ENCODE measurements at regions not wholly inside any gene's neighbourhood (a gene's known extent, or its start where the extent isn't known, plus 50 kb on each side); places are given as distances from the start of the nearest gene placed in this dataset.
"Not testable (repeated sequence)": the region's sequence is repeated elsewhere in the genome, so short reads cannot be mapped to it uniquely, and the experiment has no call there.

DNA sequence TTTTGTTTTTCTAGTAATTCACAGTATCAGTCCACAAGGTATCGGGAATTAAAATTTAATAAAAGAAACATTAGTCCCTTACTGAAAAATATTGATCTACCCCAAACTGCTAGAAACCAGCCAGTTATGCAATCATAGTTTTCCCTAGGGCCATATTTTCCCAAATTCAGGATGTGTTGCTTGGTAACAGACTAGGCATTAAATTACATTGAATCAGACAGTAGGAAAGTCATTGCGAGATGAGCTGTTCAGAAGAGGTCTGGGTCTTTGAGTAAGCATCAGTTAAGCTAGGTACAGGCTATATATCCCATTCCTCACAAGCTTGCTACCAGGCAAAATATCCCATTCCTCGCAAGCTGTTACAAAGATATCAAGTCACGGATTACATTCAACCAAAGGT is 123.0 kb upstream of the CCDC150 start:
- Histone ChIP-seq H3K27ac (ENCODE audit: low read depth in 2 of 2, low read length in 2 of 2) (no peak overlapping the region), H3K36me3 (ENCODE audit: control insufficient read depth in 2 of 3, insufficient read depth in 3 of 3, low read length in 3 of 3) (no peaks in the 10 kb centered on the region), H3K4me3 (ENCODE audit: low read length in 3 of 3) (no peak overlapping the region), H3K9ac (ENCODE audit: low read length in 3 of 3) (no peak overlapping the region), H3K27me3 (ENCODE audit: control insufficient read depth, insufficient read depth, low read length) (no peaks in the 10 kb centered on the region), H3K4me1 (ENCODE audit: control insufficient read depth in 2 of 3, insufficient read depth in 2 of 3, low read depth in 1 of 3, low read length in 3 of 3) (no peaks in the 10 kb centered on the region), H3K9me3 (ENCODE audit: control insufficient read depth in 2 of 3, insufficient read depth in 1 of 3, low read length in 3 of 3) (no peaks in the 10 kb centered on the region)
- intact Hi-C loops (cut with DNase I), result no loop called here
- TF ChIP-seq, protein P1, sequence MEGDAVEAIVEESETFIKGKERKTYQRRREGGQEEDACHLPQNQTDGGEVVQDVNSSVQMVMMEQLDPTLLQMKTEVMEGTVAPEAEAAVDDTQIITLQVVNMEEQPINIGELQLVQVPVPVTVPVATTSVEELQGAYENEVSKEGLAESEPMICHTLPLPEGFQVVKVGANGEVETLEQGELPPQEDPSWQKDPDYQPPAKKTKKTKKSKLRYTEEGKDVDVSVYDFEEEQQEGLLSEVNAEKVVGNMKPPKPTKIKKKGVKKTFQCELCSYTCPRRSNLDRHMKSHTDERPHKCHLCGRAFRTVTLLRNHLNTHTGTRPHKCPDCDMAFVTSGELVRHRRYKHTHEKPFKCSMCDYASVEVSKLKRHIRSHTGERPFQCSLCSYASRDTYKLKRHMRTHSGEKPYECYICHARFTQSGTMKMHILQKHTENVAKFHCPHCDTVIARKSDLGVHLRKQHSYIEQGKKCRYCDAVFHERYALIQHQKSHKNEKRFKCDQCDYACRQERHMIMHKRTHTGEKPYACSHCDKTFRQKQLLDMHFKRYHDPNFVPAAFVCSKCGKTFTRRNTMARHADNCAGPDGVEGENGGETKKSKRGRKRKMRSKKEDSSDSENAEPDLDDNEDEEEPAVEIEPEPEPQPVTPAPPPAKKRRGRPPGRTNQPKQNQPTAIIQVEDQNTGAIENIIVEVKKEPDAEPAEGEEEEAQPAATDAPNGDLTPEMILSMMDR (IDR thresholded peaks at IDR 0.05; ENCODE audit: borderline replicate concordance, extremely low read depth, insufficient read depth), result no peak
- FAIRE-seq (no peak), DNase-seq (no peak)

DNA sequence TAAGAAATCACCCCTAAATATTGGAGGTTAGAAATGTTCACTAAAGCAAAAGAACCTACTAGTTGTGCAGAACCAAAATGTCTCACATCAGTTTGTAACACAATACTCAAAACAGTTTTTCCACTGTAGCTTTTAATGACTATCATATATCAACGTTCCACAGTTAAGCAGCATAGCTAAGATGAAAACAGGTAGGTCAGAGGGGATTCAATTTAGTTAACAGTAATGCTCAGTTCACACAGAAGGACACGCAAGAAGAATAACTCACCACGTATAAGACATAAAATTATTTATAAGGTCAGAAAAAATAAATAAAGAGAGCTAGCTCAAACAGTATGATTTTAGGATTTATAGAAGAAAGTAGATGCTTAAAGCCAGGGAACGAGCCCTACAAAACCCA is 118.9 kb upstream of the CCDC150 start:
- Histone ChIP-seq H3K9me3 (ENCODE audit: control insufficient read depth in 2 of 3, insufficient read depth in 1 of 3, low read length in 3 of 3) (no peaks in the 10 kb centered on the region), H3K27me3 (ENCODE audit: control insufficient read depth, insufficient read depth, low read length) (no peaks in the 10 kb centered on the region), H3K9ac (ENCODE audit: low read length in 3 of 3) (no peak overlapping the region), H3K4me3 (ENCODE audit: low read length in 3 of 3) (no peak overlapping the region), H3K36me3 (ENCODE audit: control insufficient read depth in 2 of 3, insufficient read depth in 3 of 3, low read length in 3 of 3) (no peaks in the 10 kb centered on the region), H3K27ac (ENCODE audit: low read depth in 2 of 2, low read length in 2 of 2) (no peak overlapping the region), H3K4me1 (ENCODE audit: control insufficient read depth in 2 of 3, insufficient read depth in 2 of 3, low read depth in 1 of 3, low read length in 3 of 3) (no peaks in the 10 kb centered on the region)
- FAIRE-seq, result no peak
- peak in 2 of 5 donors; percentile 65 to 79 for DNase-seq
- intact Hi-C loops (cut with DNase I), result no loop called here
- TF ChIP-seq, protein P1 (IDR thresholded peaks at IDR 0.05; ENCODE audit: borderline replicate concordance, extremely low read depth, insufficient read depth), result no peak

DNA sequence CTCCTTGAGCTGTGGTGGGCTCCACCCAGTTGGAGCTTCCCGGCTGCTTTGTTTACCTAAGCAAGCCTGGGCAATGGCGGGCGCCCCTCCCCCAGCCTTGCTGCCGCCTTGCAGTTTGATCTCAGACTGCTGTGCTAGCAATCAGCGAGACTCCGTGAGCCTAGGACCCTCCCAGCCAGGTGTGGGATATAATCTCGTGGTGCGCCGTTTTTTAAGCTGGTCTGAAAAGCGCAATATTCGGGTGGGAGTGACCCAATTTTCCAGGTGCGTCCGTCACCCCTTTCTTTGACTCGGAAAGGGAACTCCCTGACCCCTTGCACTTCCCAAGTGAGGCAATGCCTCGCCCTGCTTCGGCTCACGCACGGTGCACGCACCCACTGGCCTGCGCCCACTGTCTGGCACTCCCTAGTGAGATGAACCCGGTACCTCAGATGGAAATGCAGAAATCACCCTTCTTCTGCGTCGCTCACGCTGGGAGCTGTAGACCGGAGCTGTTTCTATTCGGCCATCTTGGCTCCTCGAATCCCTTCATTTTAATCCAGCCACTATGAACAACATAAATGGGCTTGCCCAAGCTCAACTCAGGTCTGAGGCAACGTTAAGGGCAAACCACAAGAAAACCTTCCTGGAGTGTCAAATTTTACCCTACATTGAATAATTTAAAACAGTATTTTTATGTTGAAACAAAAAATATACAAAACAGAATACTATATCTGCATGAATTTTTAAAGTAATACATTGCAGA is 112.4 kb upstream of the CCDC150 start:
- H3K36me3 ChIP-seq (ENCODE audit: control insufficient read depth in 2 of 3, insufficient read depth in 3 of 3, low read length in 3 of 3); H3K4me3 ChIP-seq (ENCODE audit: low read length in 3 of 3); H3K4me1 ChIP-seq (ENCODE audit: control insufficient read depth in 2 of 3, insufficient read depth in 2 of 3, low read depth in 1 of 3, low read length in 3 of 3); H3K9ac ChIP-seq (ENCODE audit: low read length in 3 of 3); FAIRE-seq; DNase-seq; H3K27me3 ChIP-seq (ENCODE audit: control insufficient read depth, insufficient read depth, low read length); H3K9me3 ChIP-seq (ENCODE audit: control insufficient read depth in 2 of 3, insufficient read depth in 1 of 3, low read length in 3 of 3); intact Hi-C loops (cut with DNase I); H3K27ac ChIP-seq (ENCODE audit: low read depth in 2 of 2, low read length in 2 of 2): not testable (repeated sequence)

DNA sequence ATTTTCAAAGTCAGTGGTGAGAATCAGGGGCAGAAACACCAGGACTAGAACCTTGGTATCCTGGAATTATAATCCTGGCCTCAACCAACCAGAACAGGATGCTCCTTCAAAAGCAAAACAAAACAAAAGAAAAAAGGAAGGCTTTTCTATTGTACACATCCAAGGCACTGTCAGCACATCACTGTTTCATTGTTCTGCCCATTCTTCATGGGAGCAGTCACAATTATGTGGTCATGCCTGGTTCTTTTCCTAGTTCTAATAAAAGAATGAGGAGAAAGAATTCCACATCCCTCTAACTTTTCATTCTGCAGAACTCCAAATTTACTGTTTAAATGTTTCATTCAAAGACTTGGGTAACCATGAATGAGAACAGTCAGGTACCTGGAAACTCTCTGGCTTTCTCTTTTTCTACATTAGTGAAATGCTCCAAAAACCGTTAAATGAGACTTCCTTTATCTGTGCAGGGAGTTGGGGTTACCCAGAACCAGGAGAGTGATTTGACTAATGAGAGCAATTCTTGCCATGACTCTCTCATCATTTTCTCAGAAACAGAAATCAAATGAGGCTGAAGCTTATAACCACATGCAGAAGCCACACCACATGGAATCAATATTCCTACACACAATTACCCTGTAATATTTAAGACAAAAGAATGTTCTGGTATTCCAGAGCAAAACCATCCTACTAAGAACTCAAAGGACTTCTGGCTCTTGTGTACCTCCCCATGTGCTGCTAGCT is 110.9 kb upstream of the CCDC150 start:
- Histone ChIP-seq H3K4me3 (ENCODE audit: low read length in 3 of 3) (no peak overlapping the region), H3K9ac (ENCODE audit: low read length in 3 of 3) (no peak overlapping the region), H3K36me3 (ENCODE audit: control insufficient read depth in 2 of 3, insufficient read depth in 3 of 3, low read length in 3 of 3) (no peaks in the 10 kb centered on the region), H3K27me3 (ENCODE audit: control insufficient read depth, insufficient read depth, low read length) (no peaks in the 10 kb centered on the region), H3K9me3 (ENCODE audit: control insufficient read depth in 2 of 3, insufficient read depth in 1 of 3, low read length in 3 of 3) (no peaks in the 10 kb centered on the region), H3K27ac (ENCODE audit: low read depth in 2 of 2, low read length in 2 of 2) (no peak overlapping the region), H3K4me1 (ENCODE audit: control insufficient read depth in 2 of 3, insufficient read depth in 2 of 3, low read depth in 1 of 3, low read length in 3 of 3) (no peaks in the 10 kb centered on the region)
- FAIRE-seq (no peak), DNase-seq (no peak)
- intact Hi-C loops (cut with DNase I), result no loop called here
- TF ChIP-seq, protein P1 (IDR thresholded peaks at IDR 0.05; ENCODE audit: borderline replicate concordance, extremely low read depth, insufficient read depth), result no peak
